Neural cell (in vitro differentiated cells): ENCODE measurements at regions not wholly inside any gene's neighbourhood (a gene's known extent, or its start where the extent isn't known, plus 50 kb on each side); places are given as distances from the start of the nearest gene placed in this dataset.

Experiments used
- CTCF ChIP-seq: fragments of 450-650 bp; IDR thresholded peaks from 2 replicates; pipeline ENCODE4 v1.5.1; 2014; ENCODE audit warnings: antibody characterized with exemption, mild to moderate bottlenecking, moderate library complexity; ENCODE audit not compliant: poor library complexity, severe bottlenecking
- POLR2AphosphoS5 ChIP-seq: IDR thresholded peaks from 2 replicates; pipeline ENCODE4 v1.6.1; 2012
- TF ChIP-seq, protein P1 (sequence below): IDR thresholded peaks from 2 replicates; pipeline ENCODE4 v1.6.1; 2012; ENCODE audit warnings: borderline replicate concordance

DNA sequence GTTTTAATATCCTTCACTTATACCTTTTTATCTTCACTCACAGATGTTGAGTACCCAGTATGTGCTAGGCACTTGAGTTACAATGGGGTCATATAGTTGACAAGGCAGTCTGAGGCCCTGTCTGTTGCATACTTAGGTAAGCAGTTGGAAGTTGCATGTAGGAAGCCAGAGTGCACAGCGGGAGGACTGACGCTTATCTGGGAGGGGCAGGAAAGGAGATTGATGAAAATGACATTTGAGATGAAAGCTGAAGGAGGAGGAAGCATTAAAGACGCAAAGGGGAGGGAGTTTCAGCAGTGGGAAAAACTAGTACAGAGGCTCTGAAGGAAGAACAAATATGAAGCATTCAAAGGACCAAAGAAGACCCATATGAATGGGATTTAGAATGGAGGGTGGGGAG is 266.2 kb downstream of the HTR7 start:
- TF ChIP-seq POLR2AphosphoS5 (peak; percentile 54), CTCF (no peak)
- TF ChIP-seq, protein P1, sequence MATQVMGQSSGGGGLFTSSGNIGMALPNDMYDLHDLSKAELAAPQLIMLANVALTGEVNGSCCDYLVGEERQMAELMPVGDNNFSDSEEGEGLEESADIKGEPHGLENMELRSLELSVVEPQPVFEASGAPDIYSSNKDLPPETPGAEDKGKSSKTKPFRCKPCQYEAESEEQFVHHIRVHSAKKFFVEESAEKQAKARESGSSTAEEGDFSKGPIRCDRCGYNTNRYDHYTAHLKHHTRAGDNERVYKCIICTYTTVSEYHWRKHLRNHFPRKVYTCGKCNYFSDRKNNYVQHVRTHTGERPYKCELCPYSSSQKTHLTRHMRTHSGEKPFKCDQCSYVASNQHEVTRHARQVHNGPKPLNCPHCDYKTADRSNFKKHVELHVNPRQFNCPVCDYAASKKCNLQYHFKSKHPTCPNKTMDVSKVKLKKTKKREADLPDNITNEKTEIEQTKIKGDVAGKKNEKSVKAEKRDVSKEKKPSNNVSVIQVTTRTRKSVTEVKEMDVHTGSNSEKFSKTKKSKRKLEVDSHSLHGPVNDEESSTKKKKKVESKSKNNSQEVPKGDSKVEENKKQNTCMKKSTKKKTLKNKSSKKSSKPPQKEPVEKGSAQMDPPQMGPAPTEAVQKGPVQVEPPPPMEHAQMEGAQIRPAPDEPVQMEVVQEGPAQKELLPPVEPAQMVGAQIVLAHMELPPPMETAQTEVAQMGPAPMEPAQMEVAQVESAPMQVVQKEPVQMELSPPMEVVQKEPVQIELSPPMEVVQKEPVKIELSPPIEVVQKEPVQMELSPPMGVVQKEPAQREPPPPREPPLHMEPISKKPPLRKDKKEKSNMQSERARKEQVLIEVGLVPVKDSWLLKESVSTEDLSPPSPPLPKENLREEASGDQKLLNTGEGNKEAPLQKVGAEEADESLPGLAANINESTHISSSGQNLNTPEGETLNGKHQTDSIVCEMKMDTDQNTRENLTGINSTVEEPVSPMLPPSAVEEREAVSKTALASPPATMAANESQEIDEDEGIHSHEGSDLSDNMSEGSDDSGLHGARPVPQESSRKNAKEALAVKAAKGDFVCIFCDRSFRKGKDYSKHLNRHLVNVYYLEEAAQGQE: no peak
